ENCODE measurements at regions not wholly inside any gene's neighbourhood (a gene's known extent, or its start where the extent isn't known, plus 50 kb on each side); places are given as distances from the start of the nearest gene placed in this dataset.

DNA sequence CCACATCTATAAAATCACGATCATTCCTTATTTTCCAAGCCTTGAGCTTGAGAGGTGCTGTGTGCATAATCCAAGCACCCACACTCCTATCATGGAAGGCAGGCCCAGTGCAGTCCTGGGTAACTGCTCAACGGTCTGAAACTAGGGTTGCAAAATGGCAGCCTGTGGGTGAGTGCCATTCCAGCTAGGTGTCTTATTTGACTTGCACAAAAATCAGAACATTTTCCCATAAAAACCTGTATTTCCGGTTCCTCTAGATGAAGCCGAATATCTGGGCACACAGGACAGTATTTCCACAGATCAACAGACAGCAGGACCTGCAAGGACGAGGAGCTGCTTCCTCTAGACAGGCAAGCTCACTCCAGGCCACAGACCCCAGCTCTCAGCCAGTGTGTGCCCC, 588.8 kb downstream of the BNC2 start:
- TF ChIP-seq EZH2 (IDR thresholded peaks at IDR 0.05; ENCODE audit: borderline replicate concordance) (no peak), EZH2phosphoT487 (IDR thresholded peaks at IDR 0.05; ENCODE audit: low read depth, severe bottlenecking, unreplicated experiment) (no peak)
